KMS-11 (cell line): ENCODE measurements at regions not wholly inside any gene's neighbourhood (a gene's known extent, or its start where the extent isn't known, plus 50 kb on each side); places are given as distances from the start of the nearest gene placed in this dataset.

Experiments
- H2AFZ ChIP-seq: fragments of 200-600 bp; sonication (generic); 2 replicates; pipeline ENCODE4 v1.6.1; 2016; ENCODE audit warnings: antibody characterized with exemption, mixed run types, low read depth
- H3K27ac ChIP-seq: fragments of 200-600 bp; sonication (generic); 2 replicates; pipeline ENCODE4 v1.6.1; 2016; ENCODE audit warnings: mild to moderate bottlenecking, mixed run types
- H3K27me3 ChIP-seq: fragments of 200-600 bp; sonication (generic); 2 replicates; pipeline ENCODE4 v1.6.1; 2017; ENCODE audit warnings: mild to moderate bottlenecking, low read depth, mixed run types, moderate library complexity; ENCODE audit not compliant: insufficient read depth
- H3K36me3 ChIP-seq: fragments of 200-600 bp; sonication (generic); 2 replicates; pipeline ENCODE4 v1.6.1; 2017; ENCODE audit warnings: mild to moderate bottlenecking, mixed run types; ENCODE audit not compliant: insufficient read depth
- H3K4me1 ChIP-seq: fragments of 200-600 bp; sonication (generic); 2 replicates; pipeline ENCODE4 v1.6.1; 2016; ENCODE audit warnings: mild to moderate bottlenecking, low read depth, mixed run types; ENCODE audit not compliant: poor library complexity, severe bottlenecking
- H3K4me2 ChIP-seq: fragments of 200-600 bp; sonication (generic); 2 replicates; pipeline ENCODE4 v1.7.0; 2016; ENCODE audit warnings: mild to moderate bottlenecking, mixed run types
- H3K4me3 ChIP-seq: fragments of 200-600 bp; sonication (generic); IDR thresholded peaks from 2 replicates; pipeline ENCODE4 v1.6.1; 2017; ENCODE audit warnings: low read depth, low read length, mixed read lengths; ENCODE audit not compliant: insufficient read depth
- H3K79me2 ChIP-seq: fragments of 200-600 bp; sonication (generic); 2 replicates; pipeline ENCODE4 v1.6.1; 2016; ENCODE audit warnings: low read depth, mixed run types; ENCODE audit not compliant: insufficient read depth
- H3K9ac ChIP-seq: fragments of 200-600 bp; sonication (generic); 2 replicates; pipeline ENCODE4 v1.6.1; 2016; ENCODE audit warnings: mild to moderate bottlenecking, mixed run types
- H4K20me1 ChIP-seq: fragments of 200-600 bp; sonication (generic); 2 replicates; pipeline ENCODE4 v1.6.1; 2016; ENCODE audit warnings: mild to moderate bottlenecking, mixed run types; ENCODE audit not compliant: insufficient read depth
- CTCF ChIP-seq: fragments of 200-600 bp; sonication (generic); conservative IDR thresholded peaks from 2 replicates; pipeline ENCODE4 v1.6.1; 2017; ENCODE audit warnings: low read depth, mild to moderate bottlenecking, antibody characterized with exemption, low read length, moderate library complexity, mixed read lengths

GRCh38 chr22:49460592-49461281 is 366.9 kb downstream of the BRD1 start:
- Histone ChIP-seq H3K36me3 (no peaks in the 10 kb centered on the region), H3K79me2 (no peaks in the 10 kb centered on the region), H2AFZ (no peak overlapping the region), H3K4me1 (no peaks in the 10 kb centered on the region), H3K27ac (no peak overlapping the region), H3K4me3 (no peak overlapping the region), H3K4me2 (no peak overlapping the region), H3K27me3 (peaks cover 2% of the 10 kb centered on the region; the same call in 1 of the 2 replicates), H3K9ac (no peak overlapping the region), H4K20me1 (no peaks in the 10 kb centered on the region)
- no peak for TF ChIP-seq CTCF

GRCh38 chr22:49460091-49460490 is 367.6 kb downstream of the BRD1 start:
- TF ChIP-seq CTCF, result no peak
- Histone ChIP-seq H3K36me3 (no peaks in the 10 kb centered on the region), H3K4me2 (no peak overlapping the region), H3K79me2 (no peaks in the 10 kb centered on the region), H3K27me3 (peaks cover 2% of the 10 kb centered on the region; the same call in 1 of the 2 replicates), H3K4me3 (no peak overlapping the region), H3K9ac (no peak overlapping the region), H3K4me1 (no peaks in the 10 kb centered on the region), H4K20me1 (no peaks in the 10 kb centered on the region), H2AFZ (no peak overlapping the region), H3K27ac (no peak overlapping the region)

- Histone ChIP-seq H3K79me2 (no peaks in the 10 kb centered on the region), H3K27me3 (peaks cover 2% of the 10 kb centered on the region; the same call in 1 of the 2 replicates), H3K9ac (no peak overlapping the region), H3K4me3 (no peak overlapping the region), H3K4me2 (no peak overlapping the region), H3K4me1 (no peaks in the 10 kb centered on the region), H3K27ac (no peak overlapping the region), H4K20me1 (no peaks in the 10 kb centered on the region), H3K36me3 (no peaks in the 10 kb centered on the region), H2AFZ (no peak overlapping the region)
- TF ChIP-seq CTCF, result no peak
These were observed 369.0 kb downstream of the BRD1 start for GRCh38 chr22:49458708-49459099.

- Histone ChIP-seq H3K79me2 (no peaks in the 10 kb centered on the region), H3K27me3 (peaks cover 2% of the 10 kb centered on the region; the same call in 1 of the 2 replicates), H4K20me1 (no peaks in the 10 kb centered on the region), H3K9ac (no peak overlapping the region), H2AFZ (no peak overlapping the region), H3K4me1 (no peaks in the 10 kb centered on the region), H3K4me3 (no peak overlapping the region), H3K36me3 (no peaks in the 10 kb centered on the region), H3K4me2 (no peak overlapping the region), H3K27ac (no peak overlapping the region)
- no peak for TF ChIP-seq CTCF
These were observed 369.5 kb downstream of the BRD1 start for GRCh38 chr22:49457946-49458707.
